ENCODE measurements at regions not wholly inside any gene's neighbourhood (a gene's known extent, or its start where the extent isn't known, plus 50 kb on each side); places are given as distances from the start of the nearest gene placed in this dataset.

GRCh38 chr12:123038966-123039365 is 58.5 kb downstream of the ARL6IP4 start:
- no peak for TF ChIP-seq CTCF (IDR thresholded peaks at IDR 0.05; ENCODE audit: control insufficient read depth, insufficient read depth, low read depth, low read length, missing control alignments)
- DNase-seq (ENCODE audit: low read depth) = no peak
- no peak overlapping the region for H3K4me3 ChIP-seq (ENCODE audit: control insufficient read depth, low read depth, low read length)

GRCh38 chr12:123038486-123038885 is 58.0 kb downstream of the ARL6IP4 start:
- TF ChIP-seq CTCF (IDR thresholded peaks at IDR 0.05; ENCODE audit: control insufficient read depth, insufficient read depth, low read depth, low read length, missing control alignments) = no peak
- no peak for DNase-seq (ENCODE audit: low read depth)
- no peak overlapping the region for H3K4me3 ChIP-seq (ENCODE audit: control insufficient read depth, low read depth, low read length)

- no peak for TF ChIP-seq CTCF (IDR thresholded peaks at IDR 0.05; ENCODE audit: control insufficient read depth, insufficient read depth, low read depth, low read length, missing control alignments)
- H3K4me3 ChIP-seq (ENCODE audit: control insufficient read depth, low read depth, low read length) = no peak overlapping the region
- no peak for DNase-seq (ENCODE audit: low read depth)
Observed at GRCh38 chr12:123037791-123038190, 57.3 kb downstream of the ARL6IP4 start.

- no peak overlapping the region for H3K4me3 ChIP-seq (ENCODE audit: control insufficient read depth, low read depth, low read length)
- no peak for TF ChIP-seq CTCF (IDR thresholded peaks at IDR 0.05; ENCODE audit: control insufficient read depth, insufficient read depth, low read depth, low read length, missing control alignments)
- DNase-seq (ENCODE audit: low read depth) = no peak
Observed at GRCh38 chr12:123036466-123037285, 56.2 kb downstream of the ARL6IP4 start.

- no peak for TF ChIP-seq CTCF (IDR thresholded peaks at IDR 0.05; ENCODE audit: control insufficient read depth, insufficient read depth, low read depth, low read length, missing control alignments)
- no peak for DNase-seq (ENCODE audit: low read depth)
Observed at GRCh38 chr12:123035841-123036240, 55.4 kb downstream of the ARL6IP4 start.

GRCh38 chr12:123034865-123035264 is 54.4 kb downstream of the ARL6IP4 start:
- no peak overlapping the region for H3K4me3 ChIP-seq (ENCODE audit: control insufficient read depth, low read depth, low read length)
- no peak for TF ChIP-seq CTCF (IDR thresholded peaks at IDR 0.05; ENCODE audit: control insufficient read depth, insufficient read depth, low read depth, low read length, missing control alignments)
- DNase-seq (ENCODE audit: low read depth) = peak; percentile 42

More at GRCh38 chr12:123035841-123036240, 55.4 kb downstream of the ARL6IP4 start:
- no peak overlapping the region for H3K4me3 ChIP-seq (ENCODE audit: control insufficient read depth, low read depth, low read length)
